ENCODE measurements at regions not wholly inside any gene's neighbourhood (a gene's known extent, or its start where the extent isn't known, plus 50 kb on each side); places are given as distances from the start of the nearest gene placed in this dataset.
A peak's percentile ranks its signal among the peaks of the same experiment; 100 is the strongest.

DNA sequence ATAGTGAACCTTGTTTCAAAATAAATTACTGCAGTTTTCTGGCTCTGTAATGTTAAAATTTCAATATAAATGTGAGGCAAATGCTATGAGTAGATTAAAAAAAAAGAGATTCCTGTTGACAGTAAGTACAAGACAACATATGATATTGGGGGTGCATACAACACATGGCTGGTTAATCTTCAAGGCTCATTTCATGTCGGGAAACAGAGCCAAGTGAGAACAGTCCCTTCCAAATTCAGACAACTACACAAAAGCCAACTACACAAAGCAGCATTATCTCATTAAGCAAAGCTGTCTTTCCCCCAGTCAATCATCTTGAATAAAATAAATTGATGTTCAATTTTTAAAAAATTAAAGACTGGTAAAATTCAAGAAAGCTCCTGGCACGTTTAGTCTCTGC, 549.2 kb downstream of the CCDC85A start:
- ATAC-seq (ENCODE audit: low read depth in 2 of 2) (no peak), DNase-seq (no peak)
- no peak overlapping the region for H3K4me3 ChIP-seq (ENCODE audit: low read depth, low read length)
- H3K36me3 ChIP-seq (ENCODE audit: control insufficient read depth, insufficient read depth, low read length), result no peaks in the 10 kb centered on the region
- peaks cover 4 to 31% (median 7%) of the 10 kb centered on the region in 7 donors for H3K9me3 Mint-ChIP-seq
- no peaks in the 10 kb centered on the region for H3K9me3 ChIP-seq (ENCODE audit: control insufficient read depth in 2 of 2, low read length in 2 of 2)
- H3K36me3 Mint-ChIP-seq, result no peaks in the 10 kb centered on the region
- H3K27me3 Mint-ChIP-seq, result no peaks in the 10 kb centered on the region
- no peak overlapping the region for H3K4me3 Mint-ChIP-seq
- H3K27me3 ChIP-seq (ENCODE audit: control insufficient read depth, insufficient read depth, low read length), result no peaks in the 10 kb centered on the region
- H3K27ac ChIP-seq (ENCODE audit: insufficient read depth, low read length, poor library complexity, severe bottlenecking), result no peak overlapping the region
- no peaks in the 10 kb centered on the region for H3K4me1 Mint-ChIP-seq
- H3K4me1 ChIP-seq (ENCODE audit: control insufficient read depth, insufficient read depth, low read length, poor library complexity, severe bottlenecking), result no peaks in the 10 kb centered on the region
- H3K27ac Mint-ChIP-seq, result no peak overlapping the region

DNA sequence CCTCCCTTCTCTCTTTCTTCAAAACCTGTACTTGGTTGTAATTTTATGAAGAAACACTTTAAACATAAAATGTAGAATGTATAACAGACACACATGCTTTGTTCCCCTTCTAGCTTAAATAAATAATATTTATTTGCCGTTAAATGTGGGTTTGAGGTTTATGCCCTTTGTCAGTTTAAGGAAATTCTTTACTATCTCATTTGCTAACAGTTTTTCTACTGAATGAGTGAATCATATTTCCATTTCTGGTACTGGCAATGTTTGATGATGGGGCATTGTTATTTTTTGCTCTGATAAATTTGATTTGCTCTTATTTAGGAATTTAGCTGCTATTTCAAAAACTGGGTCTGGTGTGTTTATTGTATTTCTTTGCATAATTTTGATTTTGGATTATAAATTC, 555.6 kb downstream of the CCDC85A start:
- Mint-ChIP-seq H3K27ac (no peak overlapping the region), H3K27me3 (no peaks in the 10 kb centered on the region), H3K36me3 (no peaks in the 10 kb centered on the region), H3K4me1 (no peaks in the 10 kb centered on the region), H3K4me3 (no peak overlapping the region), H3K9me3 (peaks cover 3 to 23% (median 8%) of the 10 kb centered on the region in 7 donors)
- DNase-seq (no peak), ATAC-seq (ENCODE audit: low read depth in 2 of 2) (no peak)
- no peaks in the 10 kb centered on the region for H3K9me3 ChIP-seq (ENCODE audit: control insufficient read depth in 2 of 2, low read length in 2 of 2)
- H3K36me3 ChIP-seq (ENCODE audit: control insufficient read depth, insufficient read depth, low read length), result no peaks in the 10 kb centered on the region
- no peaks in the 10 kb centered on the region for H3K27me3 ChIP-seq (ENCODE audit: control insufficient read depth, insufficient read depth, low read length)
- H3K4me3 ChIP-seq (ENCODE audit: low read depth, low read length), result no peak overlapping the region
- no peaks in the 10 kb centered on the region for H3K4me1 ChIP-seq (ENCODE audit: control insufficient read depth, insufficient read depth, low read length, poor library complexity, severe bottlenecking)
- no peak overlapping the region for H3K27ac ChIP-seq (ENCODE audit: insufficient read depth, low read length, poor library complexity, severe bottlenecking)

DNA sequence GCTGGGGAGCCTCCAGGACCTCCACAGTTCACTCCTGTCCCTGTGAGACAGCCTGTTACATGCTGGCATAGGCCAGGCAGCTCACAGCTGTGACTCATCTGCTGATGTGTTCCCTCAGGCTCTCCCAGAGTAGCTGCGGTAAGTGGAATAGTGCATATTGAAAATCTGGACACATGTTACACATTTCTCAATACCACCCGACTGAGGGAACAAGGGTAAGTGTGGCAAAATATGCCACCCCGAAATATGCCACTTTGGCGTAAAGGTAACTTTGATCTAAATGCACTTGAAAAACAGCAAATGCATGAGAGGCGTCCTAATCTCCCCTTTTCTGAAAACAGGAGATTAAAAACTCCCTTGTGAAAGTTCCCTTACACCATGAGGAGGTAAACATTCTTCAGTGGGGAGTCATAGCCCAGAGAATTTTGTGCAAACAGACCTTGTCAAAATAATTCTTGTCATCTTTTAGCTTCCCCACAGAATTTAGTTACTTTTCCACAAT, 557.9 kb downstream of the CCDC85A start:
- Mint-ChIP-seq H3K4me1 (no peaks in the 10 kb centered on the region), H3K36me3 (no peaks in the 10 kb centered on the region), H3K4me3 (no peak overlapping the region), H3K27me3 (no peaks in the 10 kb centered on the region), H3K27ac (no peak overlapping the region), H3K9me3 (peaks cover 0 to 15% (median 5%) of the 10 kb centered on the region in 7 donors)
- ATAC-seq (ENCODE audit: low read depth in 2 of 2), result no peak
- H3K36me3 ChIP-seq (ENCODE audit: control insufficient read depth, insufficient read depth, low read length), result no peaks in the 10 kb centered on the region
- H3K9me3 ChIP-seq (ENCODE audit: control insufficient read depth in 2 of 2, low read length in 2 of 2), result no peaks in the 10 kb centered on the region
- no peak for DNase-seq
- H3K4me1 ChIP-seq (ENCODE audit: control insufficient read depth, insufficient read depth, low read length, poor library complexity, severe bottlenecking), result no peaks in the 10 kb centered on the region
- H3K27ac ChIP-seq (ENCODE audit: insufficient read depth, low read length, poor library complexity, severe bottlenecking), result no peak overlapping the region
- no peaks in the 10 kb centered on the region for H3K27me3 ChIP-seq (ENCODE audit: control insufficient read depth, insufficient read depth, low read length)
- no peak overlapping the region for H3K4me3 ChIP-seq (ENCODE audit: low read depth, low read length)

DNA sequence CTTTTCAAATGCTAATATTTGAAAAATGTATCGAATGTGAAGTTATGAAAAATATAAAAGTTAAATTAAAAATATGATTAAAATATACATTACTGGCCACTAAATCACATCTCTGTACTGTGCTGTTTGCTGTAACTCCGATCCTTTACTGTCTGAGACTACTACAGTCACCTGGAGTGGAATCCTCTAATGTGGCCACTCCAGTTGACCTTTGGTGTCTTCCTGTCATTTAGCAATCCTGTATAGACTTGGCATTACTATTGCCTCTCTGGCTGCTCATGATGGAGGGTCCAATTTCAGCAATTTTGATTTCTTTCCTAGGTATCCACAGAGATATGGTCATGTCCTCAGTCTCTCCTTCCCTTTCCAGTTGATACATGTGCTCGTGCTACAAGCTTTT, 560.0 kb downstream of the CCDC85A start:
- no peak for DNase-seq
- no peak for ATAC-seq (ENCODE audit: low read depth in 2 of 2)
- no peaks in the 10 kb centered on the region for H3K4me1 ChIP-seq (ENCODE audit: control insufficient read depth, insufficient read depth, low read length, poor library complexity, severe bottlenecking)
- H3K4me1 Mint-ChIP-seq, result no peaks in the 10 kb centered on the region
- no peaks in the 10 kb centered on the region for H3K27me3 ChIP-seq (ENCODE audit: control insufficient read depth, insufficient read depth, low read length)
- H3K9me3 ChIP-seq (ENCODE audit: control insufficient read depth in 2 of 2, low read length in 2 of 2), result no peaks in the 10 kb centered on the region
- H3K9me3 Mint-ChIP-seq, result peaks cover 0 to 10% (median 5%) of the 10 kb centered on the region in 7 donors
- H3K36me3 Mint-ChIP-seq, result no peaks in the 10 kb centered on the region
- no peaks in the 10 kb centered on the region for H3K36me3 ChIP-seq (ENCODE audit: control insufficient read depth, insufficient read depth, low read length)
- H3K27ac ChIP-seq (ENCODE audit: insufficient read depth, low read length, poor library complexity, severe bottlenecking), result no peak overlapping the region
- no peak overlapping the region for H3K4me3 Mint-ChIP-seq
- no peak overlapping the region for H3K27ac Mint-ChIP-seq
- no peaks in the 10 kb centered on the region for H3K27me3 Mint-ChIP-seq
- no peak overlapping the region for H3K4me3 ChIP-seq (ENCODE audit: low read depth, low read length)

DNA sequence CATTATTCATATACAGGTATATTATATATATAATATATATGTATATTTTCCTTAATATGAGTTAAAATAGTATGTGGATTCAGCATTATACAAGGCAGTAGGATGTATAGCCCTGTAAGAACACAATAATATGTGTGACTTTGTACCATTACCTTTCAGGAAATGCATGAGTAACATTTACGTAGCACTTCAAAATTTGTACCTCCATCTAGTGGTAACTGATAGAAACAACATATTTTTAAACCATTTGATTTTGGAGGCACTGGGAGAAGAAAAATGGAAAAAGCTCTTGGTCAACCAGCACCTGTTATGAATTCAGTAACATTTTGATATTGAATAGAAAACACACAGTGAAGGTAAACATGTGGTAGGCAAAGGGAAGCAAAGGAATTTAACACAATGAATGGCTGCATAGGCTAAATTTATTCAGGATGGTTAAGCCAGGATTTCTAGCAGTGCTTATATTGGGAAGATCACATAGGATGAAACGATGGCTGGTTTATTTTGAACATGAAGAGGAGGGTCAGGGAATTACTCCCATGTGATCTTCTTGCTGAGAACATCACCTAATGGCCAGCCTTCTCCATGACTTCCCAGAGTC, 565.5 kb downstream of the CCDC85A start:
- no peaks in the 10 kb centered on the region for H3K27me3 ChIP-seq (ENCODE audit: control insufficient read depth, insufficient read depth, low read length)
- Mint-ChIP-seq H3K4me3 (no peak overlapping the region), H3K4me1 (no peaks in the 10 kb centered on the region), H3K27ac (no peak overlapping the region), H3K27me3 (no peaks in the 10 kb centered on the region), H3K36me3 (no peaks in the 10 kb centered on the region), H3K9me3 (peaks cover 0 to 5% (median 2%) of the 10 kb centered on the region in 7 donors)
- no peak overlapping the region for H3K27ac ChIP-seq (ENCODE audit: insufficient read depth, low read length, poor library complexity, severe bottlenecking)
- ATAC-seq (ENCODE audit: low read depth in 2 of 2) (no peak), DNase-seq (peak in 1 of 3 donors; percentile 5)
- no peaks in the 10 kb centered on the region for H3K36me3 ChIP-seq (ENCODE audit: control insufficient read depth, insufficient read depth, low read length)
- no peak overlapping the region for H3K4me3 ChIP-seq (ENCODE audit: low read depth, low read length)
- no peaks in the 10 kb centered on the region for H3K4me1 ChIP-seq (ENCODE audit: control insufficient read depth, insufficient read depth, low read length, poor library complexity, severe bottlenecking)
- no peaks in the 10 kb centered on the region for H3K9me3 ChIP-seq (ENCODE audit: control insufficient read depth in 2 of 2, low read length in 2 of 2)

DNA sequence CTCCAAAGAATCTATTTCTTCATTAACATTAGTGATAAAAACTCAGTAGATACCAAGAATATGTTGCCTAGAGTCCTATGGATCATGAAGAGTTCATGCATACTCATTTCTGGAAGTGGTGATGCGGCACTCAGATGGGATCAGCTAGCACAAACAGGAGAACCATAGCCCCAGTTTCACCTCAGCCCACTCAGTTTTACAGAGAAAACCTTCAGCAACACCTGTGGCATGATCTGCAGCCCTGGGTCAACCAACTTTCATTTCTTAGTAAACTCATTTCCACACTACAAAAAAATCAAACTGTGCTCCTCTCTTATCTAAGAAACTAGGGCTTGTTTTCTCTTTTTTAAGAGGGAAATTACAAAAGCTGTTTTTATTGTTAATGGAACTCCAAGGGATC, 569.4 kb downstream of the CCDC85A start:
- no peak overlapping the region for H3K4me3 ChIP-seq (ENCODE audit: low read depth, low read length)
- DNase-seq, result no peak
- no peak for ATAC-seq (ENCODE audit: low read depth in 2 of 2)
- H3K9me3 ChIP-seq (ENCODE audit: control insufficient read depth in 2 of 2, low read length in 2 of 2), result no peaks in the 10 kb centered on the region
- Mint-ChIP-seq H3K36me3 (no peaks in the 10 kb centered on the region), H3K4me3 (no peak overlapping the region), H3K4me1 (no peaks in the 10 kb centered on the region), H3K27me3 (no peaks in the 10 kb centered on the region), H3K9me3 (peaks cover 0 to 5% (median 3%) of the 10 kb centered on the region in 7 donors), H3K27ac (no peak overlapping the region)
- H3K4me1 ChIP-seq (ENCODE audit: control insufficient read depth, insufficient read depth, low read length, poor library complexity, severe bottlenecking), result no peaks in the 10 kb centered on the region
- no peak overlapping the region for H3K27ac ChIP-seq (ENCODE audit: insufficient read depth, low read length, poor library complexity, severe bottlenecking)
- H3K36me3 ChIP-seq (ENCODE audit: control insufficient read depth, insufficient read depth, low read length), result no peaks in the 10 kb centered on the region
- no peaks in the 10 kb centered on the region for H3K27me3 ChIP-seq (ENCODE audit: control insufficient read depth, insufficient read depth, low read length)

DNA sequence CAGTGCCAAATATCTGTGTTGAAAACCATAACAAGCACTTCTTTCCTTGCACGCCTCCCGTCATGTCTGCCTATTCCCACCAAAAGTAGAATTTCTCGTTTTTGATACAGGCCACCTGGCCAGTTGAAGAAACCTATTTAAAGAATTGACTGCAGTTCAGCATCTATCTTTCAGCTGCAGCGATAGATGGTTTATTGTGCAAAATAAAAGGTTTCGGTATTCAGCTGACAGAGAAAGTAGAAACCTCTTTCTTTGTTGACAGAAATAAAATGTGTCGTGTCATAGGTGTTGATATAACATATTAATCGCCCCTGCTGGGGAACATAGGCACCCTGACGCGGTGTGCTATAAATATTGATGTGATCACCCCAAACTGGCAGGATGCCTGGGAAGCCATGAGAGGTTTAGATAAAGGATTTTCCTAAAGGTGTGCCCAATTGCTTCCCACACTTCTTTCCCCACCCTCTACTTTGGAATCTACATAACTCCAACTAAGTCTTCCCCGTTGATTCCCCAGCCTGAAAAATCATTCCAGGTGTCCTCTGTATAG, 570.4 kb downstream of the CCDC85A start:
- H3K9me3 ChIP-seq (ENCODE audit: control insufficient read depth in 2 of 2, low read length in 2 of 2), result no peaks in the 10 kb centered on the region
- no peaks in the 10 kb centered on the region for H3K36me3 ChIP-seq (ENCODE audit: control insufficient read depth, insufficient read depth, low read length)
- H3K27me3 ChIP-seq (ENCODE audit: control insufficient read depth, insufficient read depth, low read length), result no peaks in the 10 kb centered on the region
- Mint-ChIP-seq H3K27ac (no peak overlapping the region), H3K27me3 (no peaks in the 10 kb centered on the region), H3K4me3 (no peak overlapping the region), H3K36me3 (no peaks in the 10 kb centered on the region), H3K9me3 (peaks cover 0 to 8% (median 3%) of the 10 kb centered on the region in 7 donors), H3K4me1 (no peaks in the 10 kb centered on the region)
- ATAC-seq (ENCODE audit: low read depth in 2 of 2) (no peak), DNase-seq (no peak)
- no peak overlapping the region for H3K27ac ChIP-seq (ENCODE audit: insufficient read depth, low read length, poor library complexity, severe bottlenecking)
- no peaks in the 10 kb centered on the region for H3K4me1 ChIP-seq (ENCODE audit: control insufficient read depth, insufficient read depth, low read length, poor library complexity, severe bottlenecking)
- no peak overlapping the region for H3K4me3 ChIP-seq (ENCODE audit: low read depth, low read length)

DNA sequence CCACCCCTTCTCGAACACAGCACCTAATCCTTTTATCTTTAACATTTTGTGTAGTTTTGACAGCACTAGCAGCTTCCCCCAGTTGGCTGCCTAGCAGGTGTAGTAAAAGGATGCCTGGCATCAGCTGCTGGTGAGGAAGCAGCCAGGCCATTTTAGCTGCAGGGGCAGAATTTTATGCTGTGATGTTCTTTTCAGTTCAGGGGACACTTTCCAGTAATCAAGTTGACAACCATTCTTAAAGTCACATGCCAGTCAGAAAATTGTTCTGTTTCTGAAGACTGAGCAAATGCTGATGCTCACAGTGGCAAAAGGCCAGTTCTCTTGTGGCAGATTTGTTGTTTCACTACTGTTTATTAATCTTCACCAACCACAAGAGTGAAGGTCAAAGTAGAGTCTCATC, 570.8 kb downstream of the CCDC85A start:
- no peaks in the 10 kb centered on the region for H3K36me3 ChIP-seq (ENCODE audit: control insufficient read depth, insufficient read depth, low read length)
- no peak overlapping the region for H3K27ac ChIP-seq (ENCODE audit: insufficient read depth, low read length, poor library complexity, severe bottlenecking)
- no peak overlapping the region for H3K4me3 ChIP-seq (ENCODE audit: low read depth, low read length)
- H3K36me3 Mint-ChIP-seq, result no peaks in the 10 kb centered on the region
- peaks cover 0 to 8% (median 4%) of the 10 kb centered on the region in 7 donors for H3K9me3 Mint-ChIP-seq
- no peaks in the 10 kb centered on the region for H3K27me3 ChIP-seq (ENCODE audit: control insufficient read depth, insufficient read depth, low read length)
- H3K4me1 ChIP-seq (ENCODE audit: control insufficient read depth, insufficient read depth, low read length, poor library complexity, severe bottlenecking), result no peaks in the 10 kb centered on the region
- no peak overlapping the region for H3K27ac Mint-ChIP-seq
- H3K4me3 Mint-ChIP-seq, result no peak overlapping the region
- ATAC-seq (ENCODE audit: low read depth in 2 of 2) (no peak), DNase-seq (no peak)
- H3K9me3 ChIP-seq (ENCODE audit: control insufficient read depth in 2 of 2, low read length in 2 of 2), result no peaks in the 10 kb centered on the region
- H3K27me3 Mint-ChIP-seq, result no peaks in the 10 kb centered on the region
- no peaks in the 10 kb centered on the region for H3K4me1 Mint-ChIP-seq

All from CD4-positive, CD25-positive, alpha-beta regulatory T cell (primary cell).